ENCODE measurements at regions not wholly inside any gene's neighbourhood (a gene's known extent, or its start where the extent isn't known, plus 50 kb on each side); places are given as distances from the start of the nearest gene placed in this dataset.

- Histone ChIP-seq H3K27ac (peak overlapping the region in 1 of 12 donors; percentile 17), H3K9me3 (no peaks in the 10 kb centered on the region), H3K4me1 (peaks cover 0 to 44% (median 20%) of the 10 kb centered on the region in 12 donors), H3K27me3 (no peaks in the 10 kb centered on the region), H3K36me3 (no peaks in the 10 kb centered on the region), H3K4me3 (no peak overlapping the region)
- TF ChIP-seq CTCF (IDR thresholded peaks at IDR 0.05), result no peak
- TF ChIP-seq POLR2A (IDR thresholded peaks at IDR 0.05), result no peak
- ATAC-seq, result no peak
- no peak for DNase-seq
- intact Hi-C loops (cut with DNase I), result no loop called here
- WGBS, 4 donors, result 13 to 67% (median 37%) methylated on average over 1 of the region's 1 CpG
These were observed 335.4 kb upstream of the MEOX2 start for GRCh38 chr7:16021851-16022250.

- no peak for TF ChIP-seq POLR2A (IDR thresholded peaks at IDR 0.05)
- TF ChIP-seq CTCF (IDR thresholded peaks at IDR 0.05), result no peak
- Histone ChIP-seq H3K4me1 (no peaks in the 10 kb centered on the region), H3K27ac (no peak overlapping the region), H3K9me3 (peaks cover 0 to 3% (median 0%) of the 10 kb centered on the region in 12 donors), H3K4me3 (no peak overlapping the region), H3K27me3 (no peaks in the 10 kb centered on the region), H3K36me3 (no peaks in the 10 kb centered on the region)
- DNase-seq (no peak), ATAC-seq (no peak)
- intact Hi-C loops (cut with DNase I), result no loop called here
These were observed 329.5 kb upstream of the MEOX2 start for GRCh38 chr7:16015981-16016380.

GRCh38 chr7:16014031-16014430 is 327.5 kb upstream of the MEOX2 start:
- no peak overlapping the region for H3K4me3 ChIP-seq
- 80 to 91% (median 85%) methylated on average over 2 of the region's 2 CpGs for WGBS, 4 donors
- DNase-seq (no peak), ATAC-seq (no peak)
- H3K9me3 ChIP-seq, result peaks cover 0 to 11% (median 0%) of the 10 kb centered on the region in 12 donors
- H3K36me3 ChIP-seq, result no peaks in the 10 kb centered on the region
- no peaks in the 10 kb centered on the region for H3K27me3 ChIP-seq
- intact Hi-C loops (cut with DNase I), result no loop called here
- no peak for TF ChIP-seq CTCF (IDR thresholded peaks at IDR 0.05)
- TF ChIP-seq POLR2A (IDR thresholded peaks at IDR 0.05), result no peak
- no peaks in the 10 kb centered on the region for H3K4me1 ChIP-seq
- H3K27ac ChIP-seq, result no peak overlapping the region

GRCh38 chr7:16007911-16008310 is 321.4 kb upstream of the MEOX2 start:
- Histone ChIP-seq H3K36me3 (no peaks in the 10 kb centered on the region), H3K27ac (no peak overlapping the region), H3K9me3 (peaks cover 0 to 11% (median 0%) of the 10 kb centered on the region in 12 donors), H3K4me3 (no peak overlapping the region), H3K27me3 (no peaks in the 10 kb centered on the region), H3K4me1 (no peaks in the 10 kb centered on the region)
- WGBS, 4 donors, result 93 to 96% (median 94%) methylated on average over 2 of the region's 2 CpGs
- ATAC-seq, result no peak
- intact Hi-C loops (cut with DNase I), result no loop called here
- no peak for DNase-seq
- TF ChIP-seq POLR2A (IDR thresholded peaks at IDR 0.05) (no peak), CTCF (IDR thresholded peaks at IDR 0.05) (no peak)
